ENCODE measurements at regions not wholly inside any gene's neighbourhood (a gene's known extent, or its start where the extent isn't known, plus 50 kb on each side); places are given as distances from the start of the nearest gene placed in this dataset.

GRCh38 chr9:100890321-100890720 lies 138.2 kb upstream of the PLPPR1 start:
- TF ChIP-seq CTCF (IDR thresholded peaks at IDR 0.05; ENCODE audit: low read length), result no peak
- TF ChIP-seq EZH2 (IDR thresholded peaks at IDR 0.05; ENCODE audit: borderline replicate concordance, low read length), result no peak
